Osteoblast (primary cell): ENCODE measurements at regions not wholly inside any gene's neighbourhood (a gene's known extent, or its start where the extent isn't known, plus 50 kb on each side); places are given as distances from the start of the nearest gene placed in this dataset.

ENCODE experiments used
- DNase-seq: peaks from one replicate; pipeline ENCODE4 v3.0.0; 2011; ENCODE audit warnings: low spot score, mixed read lengths; ENCODE audit not compliant: insufficient read length; ENCODE audit errors: missing footprints
- H2AFZ ChIP-seq: 2 replicates; pipeline ENCODE4 v1.6.0; 2011; ENCODE audit warnings: mild to moderate bottlenecking, low read length
- H3K27ac ChIP-seq: 2 replicates; pipeline ENCODE4 v1.5.1; 2011; ENCODE audit warnings: mild to moderate bottlenecking, low read depth, low read length, moderate library complexity
- H3K27me3 ChIP-seq: 2 replicates; pipeline ENCODE4 v1.6.0; 2012; ENCODE audit warnings: mild to moderate bottlenecking, control low read depth, inconsistent platforms, low read length, moderate library complexity; ENCODE audit not compliant: insufficient read depth
- H3K36me3 ChIP-seq: 2 replicates; pipeline ENCODE4 v1.5.1; 2011; ENCODE audit warnings: mild to moderate bottlenecking, low read length, control low read depth, moderate library complexity; ENCODE audit not compliant: insufficient read depth
- H3K4me1 ChIP-seq: 2 replicates; pipeline ENCODE4 v1.5.1; 2011; ENCODE audit warnings: mild to moderate bottlenecking, low read length, control low read depth, moderate library complexity; ENCODE audit not compliant: insufficient read depth
- H3K4me2 ChIP-seq: 2 replicates; pipeline ENCODE4 v1.6.0; 2011; ENCODE audit warnings: mild to moderate bottlenecking, low read length; ENCODE audit not compliant: insufficient read depth
- H3K4me3 ChIP-seq: fragments of 200-600 bp; sonication (generic); 3 replicates; pipeline ENCODE4 v1.5.1; 2012; ENCODE audit warnings: mild to moderate bottlenecking, low read length, inconsistent platforms; ENCODE audit not compliant: insufficient read depth
- H3K79me2 ChIP-seq: 2 replicates; pipeline ENCODE4 v1.6.0; 2012; ENCODE audit warnings: mild to moderate bottlenecking, low read length, control low read depth, inconsistent platforms; ENCODE audit not compliant: insufficient read depth
- H3K9me3 ChIP-seq: 2 replicates; pipeline ENCODE4 v1.5.1; 2011; ENCODE audit warnings: low read depth, low read length, control low read depth
- H4K20me1 ChIP-seq: 2 replicates; pipeline ENCODE4 v1.6.0; 2012; ENCODE audit warnings: mild to moderate bottlenecking, low read length, control low read depth; ENCODE audit not compliant: insufficient read depth
- CTCF ChIP-seq: IDR thresholded peaks from 2 replicates; pipeline ENCODE4 v1.5.1; 2011; ENCODE audit warnings: mild to moderate bottlenecking, low read depth, low read length, moderate library complexity; ENCODE audit errors: extremely low read depth

GRCh38 chr7:19585761-19586160, 123.1 kb downstream of the POLR1F start:
- no peak for TF ChIP-seq CTCF
- Histone ChIP-seq H3K9me3 (no peaks in the 10 kb centered on the region), H3K79me2 (no peaks in the 10 kb centered on the region), H3K27ac (no peak overlapping the region), H3K27me3 (no peaks in the 10 kb centered on the region), H2AFZ (no peak overlapping the region), H3K4me2 (no peak overlapping the region), H3K4me1 (no peaks in the 10 kb centered on the region), H3K36me3 (no peaks in the 10 kb centered on the region), H4K20me1 (no peaks in the 10 kb centered on the region), H3K4me3 (no peak overlapping the region)
- no peak for DNase-seq

- no peak for DNase-seq
- no peaks in the 10 kb centered on the region for H3K4me1 ChIP-seq
- H3K9me3 ChIP-seq, result no peaks in the 10 kb centered on the region
- H3K27me3 ChIP-seq, result no peaks in the 10 kb centered on the region
- no peaks in the 10 kb centered on the region for H3K36me3 ChIP-seq
- no peak for TF ChIP-seq CTCF
- H2AFZ ChIP-seq, result no peak overlapping the region
- no peaks in the 10 kb centered on the region for H4K20me1 ChIP-seq
- H3K79me2 ChIP-seq, result no peaks in the 10 kb centered on the region
- no peak overlapping the region for H3K27ac ChIP-seq
- no peak overlapping the region for H3K4me3 ChIP-seq
- no peak overlapping the region for H3K4me2 ChIP-seq
Measured at GRCh38 chr7:19575909-19576557, 132.8 kb downstream of the POLR1F start.

- H3K27ac ChIP-seq, result no peak overlapping the region
- no peaks in the 10 kb centered on the region for H4K20me1 ChIP-seq
- no peak overlapping the region for H3K4me2 ChIP-seq
- no peak for TF ChIP-seq CTCF
- H3K36me3 ChIP-seq, result no peaks in the 10 kb centered on the region
- H3K27me3 ChIP-seq, result no peaks in the 10 kb centered on the region
- no peak overlapping the region for H3K4me3 ChIP-seq
- no peak for DNase-seq
- H3K9me3 ChIP-seq, result no peaks in the 10 kb centered on the region
- H2AFZ ChIP-seq, result no peak overlapping the region
- no peaks in the 10 kb centered on the region for H3K4me1 ChIP-seq
- no peaks in the 10 kb centered on the region for H3K79me2 ChIP-seq
Measured at GRCh38 chr7:19574131-19574530, 134.7 kb downstream of the POLR1F start.

- no peak overlapping the region for H3K27ac ChIP-seq
- no peaks in the 10 kb centered on the region for H3K4me1 ChIP-seq
- H4K20me1 ChIP-seq, result no peaks in the 10 kb centered on the region
- no peaks in the 10 kb centered on the region for H3K79me2 ChIP-seq
- H3K36me3 ChIP-seq, result no peaks in the 10 kb centered on the region
- H3K9me3 ChIP-seq, result no peaks in the 10 kb centered on the region
- DNase-seq, result no peak
- TF ChIP-seq CTCF, result no peak
- H2AFZ ChIP-seq, result no peak overlapping the region
- H3K4me3 ChIP-seq, result no peak overlapping the region
- H3K4me2 ChIP-seq, result no peak overlapping the region
- no peaks in the 10 kb centered on the region for H3K27me3 ChIP-seq
Measured at GRCh38 chr7:19572566-19572965, 136.3 kb downstream of the POLR1F start.
